SU-DHL-6 (cell line): ENCODE measurements at regions not wholly inside any gene's neighbourhood (a gene's known extent, or its start where the extent isn't known, plus 50 kb on each side); places are given as distances from the start of the nearest gene placed in this dataset.

ENCODE experiments used
- H2AFZ ChIP-seq: fragments of 200-600 bp; sonication (generic); 2 replicates; pipeline ENCODE4 v1.6.1; 2014; ENCODE audit warnings: low read depth, mild to moderate bottlenecking, moderate library complexity, mixed read lengths, antibody characterized with exemption, low read length; ENCODE audit not compliant: severe bottlenecking
- H3F3A ChIP-seq: fragments of 200-600 bp; shearing (Covaris generic); 2 replicates; pipeline ENCODE4 v1.6.0; 2016; ENCODE audit warnings: antibody characterized with exemption, mild to moderate bottlenecking; ENCODE audit not compliant: insufficient read depth
- H3K27ac ChIP-seq: fragments of 200-600 bp; sonication (generic); 2 replicates; pipeline ENCODE4 v1.5.1; 2016; ENCODE audit warnings: low read depth, mild to moderate bottlenecking, low read length, moderate library complexity, mixed read lengths
- H3K27me3 ChIP-seq: fragments of 200-600 bp; sonication (generic), shearing (Covaris generic); 2 replicates; pipeline ENCODE4 v1.6.0; 2014; ENCODE audit warnings: mild to moderate bottlenecking, low read length
- H3K36me3 ChIP-seq: fragments of 200-600 bp; sonication (generic); 2 replicates; pipeline ENCODE4 v1.6.1; 2014; ENCODE audit warnings: mild to moderate bottlenecking, low read length, mixed read lengths
- H3K4me2 ChIP-seq: fragments of 300-600, 200-600 bp; shearing (Covaris generic), sonication (generic); 2 replicates; pipeline ENCODE4 v1.6.0; 2014; ENCODE audit warnings: low read length, low read depth, mild to moderate bottlenecking; ENCODE audit not compliant: poor library complexity, severe bottlenecking
- H3K4me3 ChIP-seq: fragments of 200-600 bp; sonication (generic); 2 replicates; pipeline ENCODE4 v1.5.1; 2014; ENCODE audit warnings: antibody characterized with exemption, low read length, mild to moderate bottlenecking, mixed read lengths; ENCODE audit not compliant: insufficient read depth, poor library complexity, severe bottlenecking
- H3K79me2 ChIP-seq: fragments of 200-600 bp; sonication (generic); 2 replicates; pipeline ENCODE4 v1.6.1; 2014; ENCODE audit warnings: mild to moderate bottlenecking, low read length, moderate library complexity; ENCODE audit not compliant: insufficient read depth
- H3K9ac ChIP-seq: fragments of 200-600 bp; sonication (generic); 2 replicates; pipeline ENCODE4 v1.7.0; 2014; ENCODE audit warnings: mild to moderate bottlenecking, low read length
- H3K9me2 ChIP-seq: fragments of 200-600 bp; sonication (generic); replicated peaks from 2 replicates; pipeline ENCODE4 v1.6.1; 2014; ENCODE audit warnings: low read length; ENCODE audit not compliant: insufficient read depth
- H3K9me3 ChIP-seq: fragments of 200-600 bp; sonication (generic); 2 replicates; pipeline ENCODE4 v1.6.1; 2014; ENCODE audit warnings: low read length, mixed read lengths; ENCODE audit not compliant: insufficient read depth
- H4K20me1 ChIP-seq: fragments of 200-600 bp; sonication (generic); 2 replicates; pipeline ENCODE4 v1.6.1; 2014; ENCODE audit warnings: low read depth, mild to moderate bottlenecking, antibody characterized with exemption, low read length, moderate library complexity, mixed read lengths
- CTCF ChIP-seq: fragments of 200-600 bp; sonication (generic); IDR thresholded peaks from one replicate; pipeline ENCODE4 v1.5.1; 2017; ENCODE audit warnings: antibody characterized with exemption, mild to moderate bottlenecking, low read length, moderate library complexity; ENCODE audit not compliant: insufficient read depth, poor library complexity, severe bottlenecking
- EZH2phosphoT487 ChIP-seq: fragments of 200-600 bp; sonication (generic), shearing (Covaris generic); conservative IDR thresholded peaks from 2 replicates; pipeline ENCODE4 v1.6.1; 2018; ENCODE audit warnings: mild to moderate bottlenecking, antibody characterized with exemption, low read length, moderate library complexity, mixed read lengths

DNA sequence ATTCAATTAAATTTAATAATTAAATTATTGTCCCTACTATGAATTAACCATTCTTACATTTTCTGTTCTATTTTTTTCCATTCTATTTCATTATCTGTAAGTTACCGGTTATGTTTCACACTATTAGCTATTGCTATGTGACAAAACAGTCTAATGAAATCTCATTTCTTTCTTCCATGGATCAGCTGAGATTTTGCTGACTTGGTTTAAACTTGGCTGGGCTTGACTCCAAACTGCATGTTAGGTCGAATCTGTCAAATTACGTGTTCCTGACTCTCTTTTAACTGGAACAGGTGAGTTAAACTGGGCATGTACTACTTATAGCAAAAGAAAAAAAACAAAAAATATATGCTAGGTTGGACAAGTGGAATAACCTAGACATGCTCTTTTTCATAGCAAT, 1464.4 kb downstream of the OLFM4 start:
- no peaks in the 10 kb centered on the region for H3K9me2 ChIP-seq
- no peaks in the 10 kb centered on the region for H4K20me1 ChIP-seq
- H3K79me2 ChIP-seq, result no peaks in the 10 kb centered on the region
- no peaks in the 10 kb centered on the region for H3K9me3 ChIP-seq
- no peak overlapping the region for H3K4me3 ChIP-seq
- TF ChIP-seq CTCF (no peak), EZH2phosphoT487 (no peak)
- H3K4me2 ChIP-seq, result no peak overlapping the region
- no peak overlapping the region for H3K9ac ChIP-seq
- no peaks in the 10 kb centered on the region for H3K27me3 ChIP-seq
- H3K36me3 ChIP-seq, result no peaks in the 10 kb centered on the region
- H3K27ac ChIP-seq, result no peak overlapping the region
- no peak overlapping the region for H2AFZ ChIP-seq
- H3F3A ChIP-seq, result no peaks in the 10 kb centered on the region

DNA sequence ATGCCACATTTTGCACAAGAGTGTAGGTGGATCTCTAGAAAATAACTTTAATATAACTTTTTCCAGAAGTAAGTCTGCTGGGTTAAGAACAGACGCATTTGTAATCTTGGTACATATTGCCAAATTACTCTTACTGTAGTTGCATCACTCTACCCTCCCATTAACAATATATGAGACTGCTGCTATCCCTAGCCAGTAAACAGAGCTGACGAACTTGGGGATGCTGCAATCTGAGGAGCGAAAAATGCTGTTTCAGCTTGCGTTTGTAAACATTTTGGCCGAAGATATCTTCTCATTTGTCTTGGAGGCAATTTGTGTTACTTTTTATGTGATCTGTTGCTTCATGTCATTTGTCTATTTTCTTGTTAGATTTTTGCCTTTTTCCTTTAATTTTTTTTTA, 1482.8 kb downstream of the OLFM4 start:
- Histone ChIP-seq H3F3A (no peaks in the 10 kb centered on the region), H3K4me2 (no peak overlapping the region), H4K20me1 (no peaks in the 10 kb centered on the region), H3K79me2 (no peaks in the 10 kb centered on the region), H3K9me2 (no peaks in the 10 kb centered on the region), H3K36me3 (no peaks in the 10 kb centered on the region), H3K4me3 (no peak overlapping the region), H3K9me3 (no peaks in the 10 kb centered on the region), H2AFZ (no peak overlapping the region), H3K9ac (no peak overlapping the region), H3K27me3 (no peaks in the 10 kb centered on the region), H3K27ac (no peak overlapping the region)
- no peak for TF ChIP-seq EZH2phosphoT487
- no peak for TF ChIP-seq CTCF

DNA sequence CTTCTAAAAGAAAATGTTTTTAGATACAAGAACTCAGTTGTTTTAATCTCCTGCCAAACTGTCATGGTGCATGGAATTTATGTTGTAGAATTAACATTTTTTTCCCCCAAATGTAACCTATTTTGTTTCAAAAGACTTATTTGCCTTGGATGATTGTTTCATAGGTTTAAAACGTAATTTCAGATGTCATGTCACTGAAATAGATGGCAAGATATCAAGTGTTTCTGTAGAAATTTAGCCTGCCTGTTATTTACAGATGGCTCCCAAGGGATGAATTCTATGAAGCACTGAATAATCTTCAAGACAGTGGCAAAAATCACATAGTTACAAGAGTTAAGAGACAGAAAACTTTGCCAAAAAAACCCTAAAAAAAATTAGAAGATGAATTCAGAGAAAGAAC, 1484.6 kb downstream of the OLFM4 start:
- Histone ChIP-seq H3K36me3 (no peaks in the 10 kb centered on the region), H3K79me2 (no peaks in the 10 kb centered on the region), H4K20me1 (no peaks in the 10 kb centered on the region), H3K9me3 (no peaks in the 10 kb centered on the region), H2AFZ (no peak overlapping the region), H3K4me2 (no peak overlapping the region), H3K4me3 (no peak overlapping the region), H3K9me2 (no peaks in the 10 kb centered on the region), H3K27ac (no peak overlapping the region), H3K9ac (no peak overlapping the region), H3F3A (no peaks in the 10 kb centered on the region), H3K27me3 (no peaks in the 10 kb centered on the region)
- TF ChIP-seq EZH2phosphoT487 (no peak), CTCF (no peak)

DNA sequence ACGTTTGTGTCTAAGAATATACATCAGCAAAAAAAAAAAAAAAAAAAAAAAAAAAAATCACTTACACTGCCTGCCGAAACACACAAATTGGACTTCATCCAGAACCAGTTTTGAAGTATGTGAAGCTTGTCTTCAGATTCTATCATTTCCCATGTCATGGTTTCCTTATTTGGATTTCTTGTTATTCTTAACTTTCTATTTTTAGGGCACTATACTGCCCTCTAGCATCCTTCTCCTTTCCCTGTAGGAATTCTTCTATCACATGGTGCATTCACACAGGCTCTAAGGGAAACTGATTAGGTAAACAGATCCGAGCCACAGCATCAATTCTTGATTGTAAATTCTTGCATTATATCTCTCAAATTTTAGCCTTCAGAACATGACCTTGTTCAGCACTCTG, 1507.5 kb downstream of the OLFM4 start:
- TF ChIP-seq EZH2phosphoT487, result no peak
- TF ChIP-seq CTCF, result no peak
- H3F3A ChIP-seq, result no peaks in the 10 kb centered on the region
- no peak overlapping the region for H2AFZ ChIP-seq
- no peaks in the 10 kb centered on the region for H3K79me2 ChIP-seq
- H3K36me3 ChIP-seq, result no peaks in the 10 kb centered on the region
- H3K27ac ChIP-seq, result no peak overlapping the region
- no peak overlapping the region for H3K4me2 ChIP-seq
- H4K20me1 ChIP-seq, result no peaks in the 10 kb centered on the region
- H3K9me2 ChIP-seq, result no peaks in the 10 kb centered on the region
- H3K9ac ChIP-seq, result no peak overlapping the region
- no peaks in the 10 kb centered on the region for H3K9me3 ChIP-seq
- H3K27me3 ChIP-seq, result no peaks in the 10 kb centered on the region
- H3K4me3 ChIP-seq, result no peak overlapping the region
